H1 (cell line): ENCODE measurements at regions not wholly inside any gene's neighbourhood (a gene's known extent, or its start where the extent isn't known, plus 50 kb on each side); places are given as distances from the start of the nearest gene placed in this dataset.

ENCODE experiments used
- CTCF ChIA-PET: fragments of 300-600 bp; sonication (Branson Sonifier 250); formaldehyde crosslinking; loops from one replicate; lab custom pipeline; 2021; ENCODE audit not compliant: partially characterized antibody; lab: Charles Lee
- POLR2A ChIA-PET: fragments of 300-600 bp; sonication (Branson Sonifier 250); formaldehyde crosslinking; loops from one replicate; lab custom pipeline; 2021; ENCODE audit warnings: inconsistent platforms; ENCODE audit not compliant: partially characterized antibody; lab: Charles Lee
- DNase-seq, 2 experiments: peaks; one replicate each; pipeline versions ENCODE4 v3.0.0 to v3.0.0-alpha.2; 2010 to 2022; ENCODE audit warnings: low spot score in 2 of 2, low read depth in 1 of 2, mixed read lengths in 1 of 2
- FAIRE-seq: peaks from 2 replicates; lab custom pipeline; 2011; peaks lifted over from hg19 to GRCh38; lab: Jason Lieb, UNC
- H2AFZ ChIP-seq: 2 replicates; pipeline ENCODE4 v1.8.1; 2012; ENCODE audit warnings: low read length, inconsistent platforms
- H2AK5ac ChIP-seq: 2 replicates; pipeline ENCODE4 v1.6.1; 2013; ENCODE audit warnings: low read depth, low read length
- H2BK120ac ChIP-seq: replicated peaks from 2 replicates; pipeline ENCODE3; 2013; ENCODE audit warnings: low read depth, low read length, inconsistent platforms
- H2BK12ac ChIP-seq: 2 replicates; pipeline ENCODE4 v1.6.1; 2013; ENCODE audit warnings: low read depth, low read length
- H2BK15ac ChIP-seq: 2 replicates; pipeline ENCODE4 v1.6.1; 2013; ENCODE audit warnings: low read length
- H2BK20ac ChIP-seq: 2 replicates; pipeline ENCODE4 v1.6.1; 2013; ENCODE audit warnings: low read length
- H2BK5ac ChIP-seq: 2 replicates; pipeline ENCODE4 v1.6.1; 2013; ENCODE audit warnings: low read depth, low read length
- H3K14ac ChIP-seq: 2 replicates; pipeline ENCODE4 v1.6.1; 2013; ENCODE audit warnings: inconsistent platforms; ENCODE audit not compliant: insufficient read length
- H3K18ac ChIP-seq: 2 replicates; pipeline ENCODE4 v1.6.1; 2013; ENCODE audit warnings: low read length; ENCODE audit errors: extremely low read depth
- H3K23ac ChIP-seq: 2 replicates; pipeline ENCODE4 v1.6.1; 2013; ENCODE audit warnings: inconsistent platforms; ENCODE audit not compliant: insufficient read length
- H3K23me2 ChIP-seq: 2 replicates; pipeline ENCODE4 v1.6.1; 2013; ENCODE audit warnings: low read depth, low read length
- H3K27ac ChIP-seq: 2 replicates; pipeline ENCODE4 v1.6.1; 2011; ENCODE audit warnings: low read depth, low read length, inconsistent platforms
- H3K27me3 ChIP-seq, 4 experiments: replicated peaks in 1 of 4; 1 replicate in 1 of 4; 2 replicates in 3 of 4; pipeline versions ENCODE4 v1.6.1 to v1.8.1; 2011 to 2013; ENCODE audit warnings: low read length in 3 of 4, mild to moderate bottlenecking in 3 of 4, inconsistent platforms in 2 of 4, mixed read lengths in 2 of 4, moderate library complexity in 1 of 4; ENCODE audit not compliant: control insufficient read depth in 3 of 4, insufficient read depth in 3 of 4; ENCODE audit errors: extremely low read depth in 1 of 4
- H3K36me3 ChIP-seq, 4 experiments: 2 replicates each; pipeline versions ENCODE4 v1.6.1 to v1.8.1; 2011 to 2013; ENCODE audit warnings: mild to moderate bottlenecking in 4 of 4, low read length in 3 of 4, moderate library complexity in 2 of 4, control low read depth in 1 of 4, inconsistent platforms in 1 of 4; ENCODE audit not compliant: insufficient read depth in 4 of 4, control insufficient read depth in 2 of 4
- H3K4ac ChIP-seq: replicated peaks from 2 replicates; pipeline ENCODE3; 2013; ENCODE audit warnings: low read length, low read depth, mixed read lengths, inconsistent platforms; ENCODE audit not compliant: insufficient read length
- H3K4me1 ChIP-seq, 4 experiments: replicated peaks in 1 of 4; 1 replicate in 1 of 4; 2 replicates in 3 of 4; pipeline versions ENCODE4 v1.6.1 to v1.8.1; 2011 to 2013; ENCODE audit warnings: low read length in 3 of 4, inconsistent platforms in 2 of 4, mixed read lengths in 1 of 4; ENCODE audit not compliant: insufficient read depth in 4 of 4, control insufficient read depth in 3 of 4
- H3K4me2 ChIP-seq, 2 experiments: 2 replicates each; pipeline versions ENCODE4 v1.6.1 to v1.8.1; 2011 to 2013; ENCODE audit warnings: low read depth in 2 of 2, low read length in 2 of 2, control low read depth in 1 of 2, inconsistent platforms in 1 of 2, mild to moderate bottlenecking in 1 of 2; ENCODE audit not compliant: insufficient read depth in 1 of 2
- H3K4me3 ChIP-seq, 4 experiments: fragments of 200-600, 300-600 bp in 1 of 4; sonication (generic), shearing (Covaris generic), sonication (Bioruptor Twin) in 1 of 4; 2 replicates each; pipeline versions ENCODE4 v1.5.1 to v1.8.1; 2011 to 2016; ENCODE audit warnings: low read length in 4 of 4, low read depth in 3 of 4, control low read depth in 2 of 4, inconsistent platforms in 2 of 4, mild to moderate bottlenecking in 2 of 4, mixed read lengths in 1 of 4, moderate library complexity in 1 of 4; ENCODE audit not compliant: insufficient read depth in 2 of 4; ENCODE audit errors: extremely low read depth in 1 of 4
- H3K56ac ChIP-seq: replicated peaks from 2 replicates; pipeline ENCODE3; 2013; ENCODE audit warnings: low read depth, mild to moderate bottlenecking, mixed read lengths, low read length, inconsistent platforms; ENCODE audit not compliant: insufficient read length
- H3K79me1 ChIP-seq: 2 replicates; pipeline ENCODE4 v1.6.1; 2013; ENCODE audit warnings: low read depth, low read length, control low read depth
- H3K79me2 ChIP-seq, 2 experiments: 2 replicates each; pipeline versions ENCODE4 v1.6.1 to v1.8.1; 2012 to 2013; ENCODE audit warnings: low read length in 2 of 2, mild to moderate bottlenecking in 2 of 2, inconsistent platforms in 1 of 2; ENCODE audit not compliant: insufficient read depth in 2 of 2, control insufficient read depth in 1 of 2
- H3K9ac ChIP-seq, 4 experiments: replicated peaks in 1 of 4; 1 replicate in 1 of 4; 2 replicates in 3 of 4; pipeline versions ENCODE4 v1.6.1 to v1.8.1; 2011 to 2013; ENCODE audit warnings: low read depth in 3 of 4, low read length in 3 of 4, control low read depth in 2 of 4, mild to moderate bottlenecking in 2 of 4, moderate library complexity in 2 of 4, inconsistent platforms in 1 of 4; ENCODE audit errors: extremely low read depth in 1 of 4
- H3K9me3 ChIP-seq, 2 experiments: 2 replicates each; pipeline versions ENCODE4 v1.6.1 to v1.8.1; 2012 to 2013; ENCODE audit warnings: mild to moderate bottlenecking in 2 of 2, moderate library complexity in 2 of 2, control low read depth in 1 of 2, inconsistent platforms in 1 of 2, low read depth in 1 of 2, low read length in 1 of 2, mixed read lengths in 1 of 2; ENCODE audit not compliant: insufficient read depth in 2 of 2
- H4K20me1 ChIP-seq, 2 experiments: replicated peaks in 1 of 2; 2 replicates each; pipeline versions ENCODE3 to v1.8.1; 2011 to 2013; ENCODE audit warnings: inconsistent platforms in 2 of 2, low read length in 2 of 2, mild to moderate bottlenecking in 1 of 2; ENCODE audit not compliant: insufficient read depth in 2 of 2, control insufficient read depth in 1 of 2
- H4K5ac ChIP-seq: 2 replicates; pipeline ENCODE4 v1.6.1; 2013; ENCODE audit warnings: low read length, low read depth, mixed read lengths, inconsistent platforms; ENCODE audit not compliant: insufficient read length
- H4K8ac ChIP-seq: 2 replicates; pipeline ENCODE4 v1.8.0; 2013; ENCODE audit warnings: mild to moderate bottlenecking, moderate library complexity, low read length, inconsistent platforms; ENCODE audit not compliant: insufficient read depth; ENCODE audit errors: extremely low read depth
- H4K91ac ChIP-seq: replicated peaks from 2 replicates; pipeline ENCODE3; 2013; ENCODE audit warnings: low read length, mixed read lengths, inconsistent platforms; ENCODE audit not compliant: insufficient read length
- HDAC6 ChIP-seq: IDR thresholded peaks from one replicate; pipeline ENCODE4 v1.7.1; 2012; ENCODE audit warnings: low read depth, mild to moderate bottlenecking, inconsistent platforms, low read length, moderate library complexity
- POLR2AphosphoS5 ChIP-seq: IDR thresholded peaks from 2 replicates; pipeline ENCODE4 v1.6.1; 2011; ENCODE audit warnings: low read depth, low read length

- Histone ChIP-seq H2BK15ac (no peak overlapping the region), H3K23me2 (no peaks in the 10 kb centered on the region), H3K23ac (no peak overlapping the region), H3K79me1 (no peaks in the 10 kb centered on the region), H4K91ac (no peak overlapping the region), H4K20me1 (no peaks in the 10 kb centered on the region), H2BK12ac (no peak overlapping the region), H3K36me3 (no peaks in the 10 kb centered on the region), H3K4me1 (0 out of 7 replicates have a peak, but pooled peaks cover 0 to 5% (median 0%) of the 10 kb centered on the region in 4 experiments), H3K9ac (no peak overlapping the region), H3K4me2 (no peak overlapping the region), H4K8ac (no peak overlapping the region), H3K27me3 (no peaks in the 10 kb centered on the region), H3K18ac (no peak overlapping the region), H3K4ac (no peak overlapping the region), H4K5ac (no peak overlapping the region), H2AFZ (no peak overlapping the region), H3K9me3 (peaks cover 0 to 4% of the 10 kb centered on the region in 2 experiments; a peak in 1 of 4 replicates), H3K14ac (no peak overlapping the region), H2BK5ac (no peak overlapping the region), H2BK120ac (no peak overlapping the region), H2AK5ac (no peak overlapping the region), H3K56ac (no peak overlapping the region), H3K79me2 (no peaks in the 10 kb centered on the region), H2BK20ac (no peak overlapping the region), H3K27ac (no peak overlapping the region), H3K4me3 (no peak overlapping the region)
- TF ChIP-seq HDAC6 (no peak), POLR2AphosphoS5 (no peak)
- CTCF ChIA-PET = interaction anchor here (0.6 to 2.8 kb wide), 35 partner anchors 8 to 351 kb away, joined by 3 to 20 read pairs (median 5); no protein-coding TSS in a partner anchor
- POLR2A ChIA-PET = no interaction called here
- FAIRE-seq = no peak
- no peak for DNase-seq
Observed at GRCh38 chr1:199112365-199112764, 473.5 kb downstream of the PTPRC start.
